ENCODE measurements at regions not wholly inside any gene's neighbourhood (a gene's known extent, or its start where the extent isn't known, plus 50 kb on each side); places are given as distances from the start of the nearest gene placed in this dataset.

GRCh38 chr17:71801301-71801700 is 319.5 kb upstream of the SOX9 start:
- no peak for TF ChIP-seq CTCF (optimal IDR thresholded peaks at IDR 0.05 in 1 of 3, IDR thresholded peaks at IDR 0.05 in 1 of 3, conservative IDR thresholded peaks at IDR 0.05 in 1 of 3; ENCODE audit: extremely low read depth in 1 of 3, insufficient read depth in 2 of 3, low read length in 3 of 3)
- no peak for TF ChIP-seq EZH2 (IDR thresholded peaks at IDR 0.05; ENCODE audit: low read length)

Measured in keratinocyte (primary cell).